OCI-LY1 (cell line): ENCODE measurements at regions not wholly inside any gene's neighbourhood (a gene's known extent, or its start where the extent isn't known, plus 50 kb on each side); places are given as distances from the start of the nearest gene placed in this dataset.

Source experiments
- EZH2 ChIP-seq: fragments of 200-600 bp; sonication (generic), shearing (Covaris generic); IDR thresholded peaks from 2 replicates; pipeline ENCODE4 v1.8.0; 2017; ENCODE audit warnings: borderline replicate concordance, mixed run types, mild to moderate bottlenecking, antibody characterized with exemption, low read length, moderate library complexity, mixed read lengths
- TF ChIP-seq, protein P1 (sequence below): fragments of 200-600 bp; sonication (generic), shearing (Covaris generic); IDR thresholded peaks from 2 replicates; pipeline ENCODE4 v1.5.1; 2017; ENCODE audit warnings: mild to moderate bottlenecking, antibody characterized with exemption, low read length, moderate library complexity, mixed read lengths

DNA sequence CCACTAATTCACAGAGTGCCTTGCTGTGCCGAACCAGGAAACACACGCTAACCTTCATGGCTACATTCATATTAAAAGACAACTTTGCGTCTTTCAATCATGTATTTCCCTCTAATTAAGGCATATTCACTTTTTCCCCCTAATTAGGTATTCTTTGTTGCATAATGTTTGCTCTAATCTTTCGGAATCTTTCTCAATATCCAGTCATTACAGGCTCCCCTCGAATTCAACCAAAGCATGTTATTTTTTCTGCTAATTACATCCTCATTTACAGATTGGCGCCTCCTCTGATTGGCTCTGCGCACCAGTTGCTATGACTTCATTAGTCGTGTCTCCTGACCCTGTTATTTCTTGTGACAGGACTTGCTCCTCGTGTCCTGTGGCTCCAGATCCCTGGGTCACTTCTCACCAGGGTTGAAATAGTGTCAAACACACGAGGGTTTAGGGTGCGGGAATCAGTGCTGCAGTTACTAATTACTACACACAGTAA is 226.7 kb upstream of the TSHZ3 start:
- TF ChIP-seq, protein P1, sequence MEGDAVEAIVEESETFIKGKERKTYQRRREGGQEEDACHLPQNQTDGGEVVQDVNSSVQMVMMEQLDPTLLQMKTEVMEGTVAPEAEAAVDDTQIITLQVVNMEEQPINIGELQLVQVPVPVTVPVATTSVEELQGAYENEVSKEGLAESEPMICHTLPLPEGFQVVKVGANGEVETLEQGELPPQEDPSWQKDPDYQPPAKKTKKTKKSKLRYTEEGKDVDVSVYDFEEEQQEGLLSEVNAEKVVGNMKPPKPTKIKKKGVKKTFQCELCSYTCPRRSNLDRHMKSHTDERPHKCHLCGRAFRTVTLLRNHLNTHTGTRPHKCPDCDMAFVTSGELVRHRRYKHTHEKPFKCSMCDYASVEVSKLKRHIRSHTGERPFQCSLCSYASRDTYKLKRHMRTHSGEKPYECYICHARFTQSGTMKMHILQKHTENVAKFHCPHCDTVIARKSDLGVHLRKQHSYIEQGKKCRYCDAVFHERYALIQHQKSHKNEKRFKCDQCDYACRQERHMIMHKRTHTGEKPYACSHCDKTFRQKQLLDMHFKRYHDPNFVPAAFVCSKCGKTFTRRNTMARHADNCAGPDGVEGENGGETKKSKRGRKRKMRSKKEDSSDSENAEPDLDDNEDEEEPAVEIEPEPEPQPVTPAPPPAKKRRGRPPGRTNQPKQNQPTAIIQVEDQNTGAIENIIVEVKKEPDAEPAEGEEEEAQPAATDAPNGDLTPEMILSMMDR: no peak
- no peak for TF ChIP-seq EZH2
